WTC11 (cell line): ENCODE measurements at regions not wholly inside any gene's neighbourhood (a gene's known extent, or its start where the extent isn't known, plus 50 kb on each side); places are given as distances from the start of the nearest gene placed in this dataset.

Experiments used
- ATAC-seq: fragments of 200-7000 bp; cut with Tn5 transposase; 2 replicates; pipeline ENCODE4 v1.10.0; 2021; ENCODE audit warnings: mild to moderate bottlenecking, moderate library complexity
- CTCF ChIA-PET: fragments of 300-600 bp; sonication (Branson Sonifier 250); formaldehyde crosslinking; loops from one replicate; lab custom pipeline; 2021; ENCODE audit warnings: antibody characterized with exemption; lab: Charles Lee
- POLR2A ChIA-PET: fragments of 350-600 bp; sonication (Branson Sonifier 250); formaldehyde crosslinking; loops from one replicate; lab custom pipeline; 2021; ENCODE audit warnings: antibody characterized with exemption; lab: Charles Lee
- DNase-seq: peaks from one replicate; pipeline ENCODE4 v3.0.0; 2021; ENCODE audit warnings: low spot score
- H3K27ac Mint-ChIP-seq: 2 replicates; pipeline ENCODE4 v1.8.0; 2021; ENCODE audit warnings: mixed read lengths
- H3K27me3 Mint-ChIP-seq: 2 replicates; pipeline ENCODE4 v1.8.0; 2021; ENCODE audit warnings: low read depth, mild to moderate bottlenecking, moderate library complexity, mixed read lengths
- H3K36me3 Mint-ChIP-seq: 2 replicates; pipeline ENCODE4 v1.8.0; 2021; ENCODE audit warnings: mixed read lengths
- H3K4me1 Mint-ChIP-seq: 2 replicates; pipeline ENCODE4 v1.8.0; 2022; ENCODE audit warnings: mixed read lengths
- H3K4me3 Mint-ChIP-seq: 2 replicates; pipeline ENCODE4 v1.8.0; 2021; ENCODE audit warnings: mild to moderate bottlenecking, moderate library complexity, mixed read lengths
- H3K9me3 Mint-ChIP-seq: 2 replicates; pipeline ENCODE4 v1.8.0; 2021; ENCODE audit warnings: mixed read lengths
- ATF1 ChIP-seq: sonication (generic); formaldehyde crosslinking; IDR thresholded peaks from 2 replicates; pipeline ENCODE4 v1.8.1; 2023; ENCODE audit warnings: mild to moderate bottlenecking, moderate library complexity, missing genetic modification reagents
- ATF6 ChIP-seq: sonication (generic); formaldehyde crosslinking; IDR thresholded peaks from 2 replicates; pipeline ENCODE4 v1.8.1; 2023; ENCODE audit warnings: mild to moderate bottlenecking, missing genetic modification reagents
- CREM ChIP-seq: sonication (generic); formaldehyde crosslinking; IDR thresholded peaks from 2 replicates; pipeline ENCODE4 v1.8.1; 2022; ENCODE audit warnings: mild to moderate bottlenecking, missing genetic modification reagents, moderate library complexity
- ESRRA ChIP-seq: sonication (generic); formaldehyde crosslinking; IDR thresholded peaks from 2 replicates; pipeline ENCODE4 v1.8.1; 2022; ENCODE audit warnings: mild to moderate bottlenecking, missing genetic modification reagents, borderline replicate concordance
- FOXJ3 ChIP-seq: sonication (generic); formaldehyde crosslinking; IDR thresholded peaks from 2 replicates; pipeline ENCODE4 v1.9.0; 2021; ENCODE audit warnings: missing genetic modification reagents, mild to moderate bottlenecking, borderline replicate concordance
- FOXK1 ChIP-seq: sonication (generic); formaldehyde crosslinking; IDR thresholded peaks from 2 replicates; pipeline ENCODE4 v1.8.0; 2022; ENCODE audit warnings: mild to moderate bottlenecking, moderate library complexity, missing genetic modification reagents
- IRF1 ChIP-seq: sonication (generic); formaldehyde crosslinking; IDR thresholded peaks from 2 replicates; pipeline ENCODE4 v1.8.0; 2023; ENCODE audit warnings: missing genetic modification reagents
- JAZF1 ChIP-seq: fragments of 250-450 bp; sonication (Bioruptor Pico); IDR thresholded peaks from 2 replicates; pipeline ENCODE4 v1.9.0; 2021; ENCODE audit warnings: moderate library complexity, mild to moderate bottlenecking, inconsistent platforms
- JUN ChIP-seq: sonication (generic); formaldehyde crosslinking; IDR thresholded peaks from 2 replicates; pipeline ENCODE4 v1.8.0; 2023; ENCODE audit warnings: mild to moderate bottlenecking, missing genetic modification reagents
- MAX ChIP-seq: sonication (generic); formaldehyde crosslinking; IDR thresholded peaks from 2 replicates; pipeline ENCODE4 v1.8.0; 2022; ENCODE audit warnings: mild to moderate bottlenecking, missing genetic modification reagents
- NFATC4 ChIP-seq: fragments of 250-450 bp; sonication (Bioruptor Pico); IDR thresholded peaks from 2 replicates; pipeline ENCODE4 v1.9.0; 2021; ENCODE audit warnings: mild to moderate bottlenecking
- NFYB ChIP-seq: sonication (generic); formaldehyde crosslinking; conservative IDR thresholded peaks from 2 replicates; pipeline ENCODE4 v1.8.0; 2022; ENCODE audit warnings: low read depth, missing genetic modification reagents
- NR3C1 ChIP-seq: sonication (generic); formaldehyde crosslinking; conservative IDR thresholded peaks from 2 replicates; pipeline ENCODE4 v1.8.1; 2023; ENCODE audit warnings: low read depth, mild to moderate bottlenecking, missing genetic modification reagents
- PRDM15 ChIP-seq: sonication (generic); formaldehyde crosslinking; IDR thresholded peaks from 2 replicates; pipeline ENCODE4 v1.8.0; 2022; ENCODE audit warnings: missing genetic modification reagents
- PREB ChIP-seq: sonication (generic); formaldehyde crosslinking; IDR thresholded peaks from 2 replicates; pipeline ENCODE4 v1.8.1; 2022; ENCODE audit warnings: mild to moderate bottlenecking, missing genetic modification reagents, moderate library complexity, borderline replicate concordance
- PRRX2 ChIP-seq: fragments of 250-450 bp; sonication (Bioruptor Pico); IDR thresholded peaks from 2 replicates; pipeline ENCODE4 v1.8.0; 2021; ENCODE audit warnings: mild to moderate bottlenecking
- RELA ChIP-seq: sonication (generic); formaldehyde crosslinking; IDR thresholded peaks from 2 replicates; pipeline ENCODE4 v1.8.1; 2022; ENCODE audit warnings: missing genetic modification reagents, mild to moderate bottlenecking, borderline replicate concordance
- SOX15 ChIP-seq: fragments of 250-450 bp; sonication (Bioruptor Pico); IDR thresholded peaks from 2 replicates; pipeline ENCODE4 v1.9.0; 2021; ENCODE audit warnings: mild to moderate bottlenecking
- TEAD1 ChIP-seq: sonication (generic); formaldehyde crosslinking; IDR thresholded peaks from 2 replicates; pipeline ENCODE4 v1.8.0; 2022; ENCODE audit warnings: mild to moderate bottlenecking, missing genetic modification reagents
- ZNF219 ChIP-seq: sonication (generic); formaldehyde crosslinking; IDR thresholded peaks from 2 replicates; pipeline ENCODE4 v1.8.0; 2023; ENCODE audit warnings: missing genetic modification reagents, mild to moderate bottlenecking, borderline replicate concordance
- ZNF232 ChIP-seq: sonication (generic); formaldehyde crosslinking; IDR thresholded peaks from 2 replicates; pipeline ENCODE4 v1.8.0; 2022; ENCODE audit warnings: mild to moderate bottlenecking, missing genetic modification reagents
- ZNF512 ChIP-seq: sonication (generic); formaldehyde crosslinking; IDR thresholded peaks from 2 replicates; pipeline ENCODE4 v1.8.1; 2022; ENCODE audit warnings: missing genetic modification reagents, borderline replicate concordance
- ZNF671 ChIP-seq: fragments of 250-450 bp; sonication (Bioruptor Pico); IDR thresholded peaks from 2 replicates; pipeline ENCODE4 v1.8.0; 2021; ENCODE audit warnings: mild to moderate bottlenecking

GRCh38 chr12:131487388-131488124 lies 223.3 kb upstream of the SFSWAP start:
- no peaks in the 10 kb centered on the region; the same call in 1 of the 2 replicates for H3K27me3 Mint-ChIP-seq
- DNase-seq, result no peak
- ChIA-PET POLR2A (no interaction called here), CTCF (interaction anchor here (1.0 to 1.4 kb wide), 2 partner anchors 33 to 384 kb away, joined by 3 to 4 read pairs; no protein-coding TSS in a partner anchor)
- no peak for ATAC-seq
- no peak overlapping the region for H3K27ac Mint-ChIP-seq
- no peak for TF ChIP-seq ZNF219
- TF ChIP-seq PRRX2 (CRISPR knock-in tag), result no peak
- no peak for TF ChIP-seq ATF1 (CRISPR knock-in tag)
- no peak for TF ChIP-seq MAX (CRISPR knock-in tag)
- TF ChIP-seq SOX15 (CRISPR knock-in tag), result no peak
- TF ChIP-seq NR3C1 (CRISPR knock-in tag), result no peak
- no peak for TF ChIP-seq PREB (CRISPR knock-in tag)
- TF ChIP-seq ZNF232 (CRISPR knock-in tag), result no peak
- TF ChIP-seq TEAD1 (CRISPR knock-in tag), result no peak
- TF ChIP-seq ZNF512 (CRISPR knock-in tag), result no peak
- no peak for TF ChIP-seq ATF6 (CRISPR knock-in tag)
- H3K9me3 Mint-ChIP-seq, result no peaks in the 10 kb centered on the region
- H3K4me1 Mint-ChIP-seq, result no peaks in the 10 kb centered on the region
- no peak overlapping the region for H3K4me3 Mint-ChIP-seq
- no peaks in the 10 kb centered on the region for H3K36me3 Mint-ChIP-seq

GRCh38 chr12:131489718-131490117 lies 221.2 kb upstream of the SFSWAP start:
- POLR2A ChIA-PET, result no interaction called here
- Mint-ChIP-seq H3K27ac (no peak overlapping the region), H3K9me3 (no peaks in the 10 kb centered on the region), H3K4me1 (no peaks in the 10 kb centered on the region), H3K4me3 (no peak overlapping the region), H3K36me3 (no peaks in the 10 kb centered on the region), H3K27me3 (no peaks in the 10 kb centered on the region)
- TF ChIP-seq FOXJ3 (CRISPR knock-in tag) (no peak), NFATC4 (CRISPR knock-in tag) (no peak), RELA (CRISPR knock-in tag) (no peak)
- ATAC-seq (no peak), DNase-seq (no peak)
- CTCF ChIA-PET, result no interaction called here

- Mint-ChIP-seq H3K4me1 (no peaks in the 10 kb centered on the region), H3K9me3 (no peaks in the 10 kb centered on the region), H3K36me3 (no peaks in the 10 kb centered on the region), H3K27ac (no peak overlapping the region), H3K4me3 (no peak overlapping the region), H3K27me3 (peaks cover 6% of the 10 kb centered on the region)
- POLR2A ChIA-PET, result no interaction called here
- CTCF ChIA-PET, result no interaction called here
- ATAC-seq (no peak), DNase-seq (no peak)
- TF ChIP-seq SOX15 (CRISPR knock-in tag), result no peak
- TF ChIP-seq JAZF1 (CRISPR knock-in tag), result no peak
- TF ChIP-seq CREM (CRISPR knock-in tag), result no peak
- TF ChIP-seq IRF1 (CRISPR knock-in tag), result no peak
- no peak for TF ChIP-seq FOXK1 (CRISPR knock-in tag)
- TF ChIP-seq ZNF671 (CRISPR knock-in tag), result no peak
- no peak for TF ChIP-seq JUN
- no peak for TF ChIP-seq NFYB (CRISPR knock-in tag)
- no peak for TF ChIP-seq ESRRA (CRISPR knock-in tag)
- TF ChIP-seq PRDM15 (CRISPR knock-in tag), result no peak
- TF ChIP-seq NR3C1 (CRISPR knock-in tag), result no peak
These were observed 219.7 kb upstream of the SFSWAP start for GRCh38 chr12:131491155-131491554.
